AG04450 (cell line): ENCODE measurements at regions not wholly inside any gene's neighbourhood (a gene's known extent, or its start where the extent isn't known, plus 50 kb on each side); places are given as distances from the start of the nearest gene placed in this dataset.
"Not testable (repeated sequence)": the region's sequence is repeated elsewhere in the genome, so short reads cannot be mapped to it uniquely, and the experiment has no call there.

Experiments
- CTCF ChIA-PET: fragments of 300-600, 350-600 bp; formaldehyde crosslinking; extraction: SDS; loops from one replicate; lab custom pipeline; 2022; ENCODE audit warnings: antibody characterized with exemption, inconsistent platforms; lab: Charles Lee
- POLR2A ChIA-PET: fragments of 350-600 bp; formaldehyde crosslinking; extraction: SDS; loops from one replicate; lab custom pipeline; 2021; ENCODE audit warnings: antibody characterized with exemption, inconsistent platforms; lab: Yijun Ruan, JAX
- DNase-seq: peaks from one replicate; pipeline ENCODE4 v3.0.0-alpha.2; 2011; ENCODE audit warnings: low read depth, low spot score
- H3K27ac ChIP-seq: one replicate; pipeline ENCODE4 v1.5.1; 2012; ENCODE audit warnings: low read depth, low read length, control low read depth
- H3K27me3 ChIP-seq: one replicate; pipeline ENCODE4 v1.6.0; 2012; ENCODE audit warnings: low read length; ENCODE audit not compliant: control insufficient read depth, insufficient read depth
- H3K4me3 ChIP-seq: 2 replicates; pipeline ENCODE4 v1.5.1; 2011; ENCODE audit warnings: mild to moderate bottlenecking, low read depth, low read length, control low read depth
- H3K9me3 ChIP-seq: 2 replicates; pipeline ENCODE4 v1.5.1; 2012; ENCODE audit warnings: low read length; ENCODE audit not compliant: control insufficient read depth, insufficient read depth
- CTCF ChIP-seq: IDR thresholded peaks from 2 replicates; pipeline ENCODE4 v1.5.1; 2011; ENCODE audit warnings: low read depth, low read length, control low read depth, inconsistent platforms

- H3K27ac ChIP-seq = no peak overlapping the region
- ChIA-PET POLR2A (no interaction called here), CTCF (interaction anchor here (0.6 kb wide), 1 partner anchor 551 kb away, joined by 4 read pairs; no protein-coding TSS in a partner anchor)
- peaks cover 68% of the 10 kb centered on the region for H3K9me3 ChIP-seq
- no peak overlapping the region for H3K4me3 ChIP-seq
- no peak for TF ChIP-seq CTCF
- DNase-seq = no peak
- no peaks in the 10 kb centered on the region for H3K27me3 ChIP-seq
Measured at GRCh38 chr11:134841972-134842371, 429.9 kb upstream of the B3GAT1 start.

GRCh38 chr11:134841411-134841810, 429.4 kb upstream of the B3GAT1 start:
- CTCF ChIA-PET = interaction anchor here (0.6 kb wide), 1 partner anchor 550 kb away, joined by 4 read pairs; no protein-coding TSS in a partner anchor

GRCh38 chr11:134840945-134841344, 428.9 kb upstream of the B3GAT1 start:
- no peak for DNase-seq
- CTCF ChIA-PET = no interaction called here
- H3K4me3 ChIP-seq = no peak overlapping the region
- no peak overlapping the region for H3K27ac ChIP-seq
- peaks cover 63% of the 10 kb centered on the region for H3K9me3 ChIP-seq
- TF ChIP-seq CTCF = no peak
- no peaks in the 10 kb centered on the region for H3K27me3 ChIP-seq
- POLR2A ChIA-PET = no interaction called here

More at GRCh38 chr11:134841411-134841810, 429.4 kb upstream of the B3GAT1 start:
- H3K4me3 ChIP-seq = no peak overlapping the region
- POLR2A ChIA-PET = no interaction called here
- no peak for DNase-seq
- no peaks in the 10 kb centered on the region for H3K27me3 ChIP-seq
- no peak overlapping the region for H3K27ac ChIP-seq
- H3K9me3 ChIP-seq = peaks cover 65% of the 10 kb centered on the region
- TF ChIP-seq CTCF = no peak

- POLR2A ChIA-PET, CTCF ChIA-PET: not testable (repeated sequence)
Measured at GRCh38 chr11:134840165-134840564, 428.1 kb upstream of the B3GAT1 start.

GRCh38 chr11:134838708-134839107, 426.7 kb upstream of the B3GAT1 start:
- POLR2A ChIA-PET = no interaction called here
- no peak for TF ChIP-seq CTCF
- Histone ChIP-seq H3K27me3 (no peaks in the 10 kb centered on the region), H3K9me3 (peaks cover 49% of the 10 kb centered on the region), H3K4me3 (no peak overlapping the region), H3K27ac (no peak overlapping the region)
- CTCF ChIA-PET = no interaction called here
- DNase-seq = no peak

More at GRCh38 chr11:134840165-134840564, 428.1 kb upstream of the B3GAT1 start:
- H3K27me3 ChIP-seq, H3K27ac ChIP-seq, H3K4me3 ChIP-seq, DNase-seq: not testable (repeated sequence)
- peaks cover 62% of the 10 kb centered on the region for H3K9me3 ChIP-seq

GRCh38 chr11:134837887-134838232, 425.8 kb upstream of the B3GAT1 start:
- peaks cover 41% of the 10 kb centered on the region for H3K9me3 ChIP-seq
- DNase-seq = no peak
- POLR2A ChIA-PET = no interaction called here
- CTCF ChIA-PET = no interaction called here
- H3K27ac ChIP-seq = no peak overlapping the region
- no peak overlapping the region for H3K4me3 ChIP-seq
- H3K27me3 ChIP-seq = no peaks in the 10 kb centered on the region
- TF ChIP-seq CTCF = no peak
